ENCODE measurements at regions not wholly inside any gene's neighbourhood (a gene's known extent, or its start where the extent isn't known, plus 50 kb on each side); places are given as distances from the start of the nearest gene placed in this dataset.

DNA sequence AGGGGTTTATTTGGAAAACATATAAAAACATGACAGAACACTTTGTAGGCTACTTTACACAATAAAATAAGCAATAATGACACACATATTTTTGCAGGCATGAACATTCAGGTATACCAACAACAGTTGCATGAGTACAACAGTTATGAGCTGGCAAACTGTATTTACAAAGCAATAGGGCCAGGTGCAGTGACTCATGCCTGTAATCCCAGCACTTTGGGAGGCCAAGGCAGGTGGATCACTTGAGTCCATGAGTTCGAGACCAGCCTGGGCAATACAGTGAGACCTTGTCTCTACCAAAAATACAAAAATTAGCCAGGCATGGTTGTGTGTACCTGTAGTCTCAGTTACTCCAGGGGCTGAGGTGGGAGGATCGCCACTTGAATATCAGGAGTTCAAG is 101.1 kb downstream of the BMP4 start:
- TF ChIP-seq CTCF (IDR thresholded peaks at IDR 0.05) (no peak), POLR2A (IDR thresholded peaks at IDR 0.05) (no peak)
